NCI-H524 (cell line): ENCODE measurements at regions not wholly inside any gene's neighbourhood (a gene's known extent, or its start where the extent isn't known, plus 50 kb on each side); places are given as distances from the start of the nearest gene placed in this dataset.

ENCODE experiments used
- DNase-seq, 2 experiments: peaks; one replicate each; lab custom pipeline; 2025; lab: John Stamatoyannopoulos, UW

DNA sequence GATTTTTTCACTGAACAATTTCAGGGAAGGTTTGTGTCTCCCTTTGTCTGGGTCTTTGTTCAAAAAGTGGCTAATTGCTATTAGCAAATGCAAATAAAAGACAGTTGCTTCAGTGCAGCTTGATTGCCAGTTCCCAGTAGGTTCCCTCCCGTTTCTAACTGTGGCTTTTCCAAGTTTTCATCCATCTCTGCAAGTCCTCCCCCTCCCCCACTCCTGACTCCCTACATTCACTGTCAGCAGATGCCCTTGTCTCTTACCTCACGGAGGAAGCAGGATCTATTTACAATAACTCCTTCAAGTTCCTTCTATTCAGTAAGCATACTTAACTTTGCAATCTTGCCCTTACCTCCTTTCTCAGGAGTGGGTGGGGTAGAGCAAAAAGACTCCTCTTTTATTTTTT is 55.4 kb upstream of the SCEL start:
- peak in 1 of 2 experiments; percentile 16 for DNase-seq

- DNase-seq = no peak
These were observed 56.2 kb upstream of the SCEL start for GRCh38 chr13:77479326-77479725.

GRCh38 chr13:77477299-77477848 is 58.1 kb upstream of the SCEL start:
- DNase-seq = no peak

- DNase-seq = no peak
These were observed 59.0 kb upstream of the SCEL start for GRCh38 chr13:77476456-77476855.

GRCh38 chr13:77475345-77476084 is 60.0 kb upstream of the SCEL start:
- no peak for DNase-seq

DNA sequence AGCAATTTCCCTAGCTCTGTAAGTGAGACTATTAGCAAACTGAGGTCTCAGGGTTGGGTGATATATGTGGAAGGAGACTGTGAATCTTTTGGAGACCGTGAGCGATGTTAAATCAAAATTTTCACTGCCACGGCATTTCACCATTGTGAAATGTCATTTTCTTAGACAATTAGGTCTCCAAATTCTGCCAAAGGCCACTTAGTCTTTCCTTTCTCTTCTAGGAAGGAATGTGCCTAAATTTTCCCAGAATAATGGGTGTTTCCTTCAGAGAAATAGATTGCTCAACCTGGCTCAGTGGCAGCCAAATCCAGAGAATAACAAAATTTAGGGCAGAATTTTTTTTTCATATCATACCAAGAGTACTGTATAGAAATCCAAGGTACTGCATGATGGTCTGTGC is 64.5 kb upstream of the SCEL start:
- DNase-seq = no peak

DNA sequence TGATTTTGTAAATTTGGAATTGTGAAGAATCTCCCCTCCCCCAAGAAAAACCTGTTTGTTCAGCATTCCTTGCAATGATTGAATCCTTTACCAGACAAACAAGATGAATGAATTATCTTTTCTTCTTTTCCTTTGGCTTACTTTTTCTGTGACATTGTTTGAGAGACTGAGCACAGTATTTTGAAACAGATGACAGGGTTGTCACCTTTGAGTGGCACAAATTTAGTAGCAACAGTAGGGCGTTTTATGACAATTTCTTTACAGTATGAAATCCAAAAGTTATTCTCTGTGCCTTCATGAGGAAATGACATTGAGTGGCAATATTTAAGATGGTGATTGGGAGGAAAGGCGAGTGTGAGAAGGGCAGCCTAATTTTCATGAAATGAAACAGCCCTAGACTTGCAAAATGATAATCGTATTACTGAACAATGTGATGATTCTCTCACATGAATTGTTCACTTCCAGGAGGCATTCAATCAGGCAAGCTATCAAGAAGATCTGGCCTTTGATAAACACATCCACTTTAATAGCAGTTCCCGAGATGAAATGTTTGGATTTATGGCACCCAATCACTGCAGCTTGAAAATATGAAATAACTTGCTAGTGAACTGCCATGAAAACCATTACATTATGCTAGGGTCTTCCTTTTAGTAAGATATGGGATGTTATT is 68.6 kb upstream of the SCEL start:
- DNase-seq = no peak

DNA sequence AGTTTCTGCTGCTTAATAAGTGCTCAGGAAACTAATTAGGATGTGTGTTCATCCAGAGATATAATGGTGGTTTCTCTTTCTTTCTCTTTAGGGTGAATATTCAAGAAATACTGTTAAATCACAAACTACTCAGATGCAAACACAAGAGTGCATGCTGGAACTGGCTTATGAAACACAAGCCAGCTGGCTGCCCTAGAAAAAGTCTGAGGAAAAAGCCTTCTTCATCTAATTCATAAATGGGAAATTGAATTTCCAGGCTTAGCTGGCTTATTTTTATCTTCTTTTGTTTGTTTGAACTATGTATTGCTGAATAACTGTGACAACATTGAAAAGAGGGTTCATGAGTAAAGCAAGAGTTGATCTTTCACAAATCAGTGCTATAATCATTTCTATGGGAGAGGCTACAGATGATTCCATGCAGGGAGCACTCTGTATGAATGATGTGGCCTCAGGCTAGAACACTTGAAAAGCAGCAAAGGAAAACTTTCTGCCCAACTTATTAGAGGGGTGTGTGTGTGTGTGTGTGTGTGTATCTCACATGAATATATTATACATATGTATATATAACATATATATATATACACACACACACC is 69.8 kb upstream of the SCEL start:
- no peak for DNase-seq

- no peak for DNase-seq
These were observed 75.3 kb upstream of the SCEL start for GRCh38 chr13:77460195-77460594.

- no peak for DNase-seq
These were observed 75.9 kb upstream of the SCEL start for GRCh38 chr13:77459592-77459991.

- no peak for DNase-seq
These were observed 76.8 kb upstream of the SCEL start for GRCh38 chr13:77458736-77459135.

- peak; percentile 63 to 87 for DNase-seq
These were observed 77.5 kb upstream of the SCEL start for GRCh38 chr13:77457966-77458365.

GRCh38 chr13:77456271-77456670 is 79.2 kb upstream of the SCEL start:
- no peak for DNase-seq

DNA sequence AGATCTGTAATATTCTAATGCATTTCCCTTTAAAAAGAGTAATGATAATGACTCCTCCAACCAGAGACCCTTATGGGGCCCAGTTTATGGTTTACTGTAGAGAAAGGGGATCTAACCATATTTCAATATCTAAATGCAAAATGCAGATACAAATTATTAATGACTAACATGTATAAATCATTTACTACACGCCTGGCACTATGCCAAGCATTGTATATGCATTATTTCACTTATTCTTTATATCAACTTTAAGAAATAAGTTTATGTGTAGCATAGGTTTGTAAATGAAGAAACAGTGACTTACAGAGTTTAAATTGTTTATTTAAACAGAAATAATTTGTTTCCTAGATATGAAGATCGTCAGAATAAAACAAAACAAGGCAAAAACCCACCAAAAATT is 86.2 kb upstream of the SCEL start:
- DNase-seq = no peak

DNA sequence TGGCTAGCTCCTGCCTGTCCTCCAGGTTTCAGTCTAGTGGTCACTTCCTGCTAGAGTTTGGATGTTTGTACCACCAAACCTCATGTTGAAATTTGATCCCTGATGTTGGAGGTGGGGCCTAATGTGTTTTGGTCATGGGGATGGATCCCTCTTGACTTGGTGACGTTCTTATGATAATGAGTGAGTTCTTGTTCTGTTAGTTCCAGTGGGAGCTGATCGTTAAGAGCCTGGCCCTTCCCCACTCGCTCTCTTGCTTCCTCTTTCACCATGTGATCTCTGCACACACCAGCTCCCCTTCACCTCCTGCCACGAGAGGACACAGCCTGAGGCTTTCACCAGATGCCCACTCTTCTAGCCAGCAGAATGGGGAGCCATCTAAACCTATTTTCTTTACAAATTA is 86.8 kb upstream of the SCEL start:
- DNase-seq = no peak

- no peak for DNase-seq
These were observed 92.0 kb upstream of the SCEL start for GRCh38 chr13:77443511-77443910.

- no peak for DNase-seq
These were observed 98.2 kb upstream of the SCEL start for GRCh38 chr13:77437267-77437666.

DNA sequence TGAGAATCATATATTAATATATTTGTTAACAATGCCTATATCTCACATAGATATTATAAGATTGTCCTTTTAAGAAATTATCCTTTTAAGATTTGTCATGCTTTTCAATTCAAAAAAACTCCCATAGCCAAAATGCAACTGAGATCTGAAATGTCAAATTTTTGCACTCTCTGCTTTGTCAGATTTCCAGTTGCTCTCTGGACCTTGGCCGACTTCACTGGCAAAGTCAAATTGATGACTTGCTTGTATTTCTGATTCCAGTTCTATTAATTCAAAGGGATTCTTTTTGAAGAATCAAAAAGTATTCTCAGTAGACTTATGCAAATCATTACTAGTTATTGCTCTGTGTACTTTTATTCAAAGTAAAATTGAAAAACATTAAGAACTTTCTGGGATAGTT is 101.2 kb upstream of the SCEL start:
- no peak for DNase-seq

DNA sequence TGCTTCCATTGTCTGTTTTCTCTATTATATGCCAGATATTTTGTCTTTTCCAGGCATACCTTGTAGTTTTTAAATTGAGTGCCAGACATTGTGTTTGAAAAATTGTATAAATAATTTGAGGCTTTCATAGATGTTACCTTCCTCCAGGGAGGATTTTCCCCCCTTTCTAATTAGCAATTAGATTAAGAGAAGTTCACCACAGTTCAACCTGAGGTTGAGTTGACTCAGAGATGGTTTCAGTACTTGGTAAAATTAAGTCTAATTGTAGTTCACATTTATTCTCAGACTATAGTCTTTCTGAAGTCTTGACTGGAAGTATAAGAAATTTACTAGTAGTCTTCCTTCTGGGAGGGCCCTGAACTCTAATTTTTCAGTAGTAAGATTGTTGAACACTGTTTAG is 104.1 kb upstream of the SCEL start:
- DNase-seq = no peak

GRCh38 chr13:77430377-77430951 is 103.6 kb upstream of the MYCBP2 start:
- DNase-seq = no peak

- no peak for DNase-seq
These were observed 102.6 kb upstream of the MYCBP2 start for GRCh38 chr13:77429320-77430142.

DNA sequence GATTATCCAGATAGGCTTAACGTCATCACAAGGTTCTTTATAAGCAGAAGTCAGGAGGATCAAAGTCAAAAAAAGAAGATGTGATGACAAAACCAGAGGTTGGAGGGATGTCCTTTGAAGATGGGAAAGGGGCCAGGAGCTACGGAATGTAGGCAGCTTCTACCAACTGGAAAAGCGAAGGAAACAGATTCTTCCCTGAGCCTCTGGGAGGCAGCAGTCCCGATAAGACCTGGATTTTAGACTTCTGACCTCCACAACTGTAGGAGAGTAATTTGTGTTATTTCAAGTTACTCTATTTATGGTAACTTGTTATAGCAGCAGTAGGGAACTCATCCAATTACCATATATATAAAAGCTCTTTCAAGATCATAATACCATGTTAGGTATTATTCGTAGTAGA is 98.8 kb upstream of the MYCBP2 start:
- no peak for DNase-seq
